HG03571 (cell line): ENCODE measurements at regions not wholly inside any gene's neighbourhood (a gene's known extent, or its start where the extent isn't known, plus 50 kb on each side); places are given as distances from the start of the nearest gene placed in this dataset.
"Not testable (repeated sequence)": the region's sequence is repeated elsewhere in the genome, so short reads cannot be mapped to it uniquely, and the experiment has no call there.

Experiments used
- ATAC-seq: cut with Tn5 transposase; IDR thresholded peaks from one replicate; pipeline ENCODE4 v1.9.1; 2021; ENCODE audit not compliant: unreplicated experiment

- no peak for ATAC-seq
These were observed 50.0 kb upstream of the RASGRP1 start for GRCh38 chr15:38614621-38615020.

GRCh38 chr15:38617831-38618230 lies 53.2 kb upstream of the RASGRP1 start:
- no peak for ATAC-seq

GRCh38 chr15:38618242-38618955 lies 53.8 kb upstream of the RASGRP1 start:
- ATAC-seq, result no peak

GRCh38 chr15:38620098-38620497 lies 55.5 kb upstream of the RASGRP1 start:
- ATAC-seq, result no peak

GRCh38 chr15:38620851-38621594 lies 56.4 kb upstream of the RASGRP1 start:
- no peak for ATAC-seq

- ATAC-seq, result no peak
These were observed 57.7 kb upstream of the RASGRP1 start for GRCh38 chr15:38622304-38622703.

GRCh38 chr15:38622908-38623307 lies 58.3 kb upstream of the RASGRP1 start:
- ATAC-seq, result no peak

GRCh38 chr15:38623744-38624143 lies 59.1 kb upstream of the RASGRP1 start:
- ATAC-seq, result no peak

GRCh38 chr15:38624244-38625205 lies 59.9 kb upstream of the RASGRP1 start:
- no peak for ATAC-seq

GRCh38 chr15:38625886-38626285 lies 61.3 kb upstream of the RASGRP1 start:
- ATAC-seq, result no peak

- no peak for ATAC-seq
These were observed 61.9 kb upstream of the RASGRP1 start for GRCh38 chr15:38626443-38627050.

GRCh38 chr15:38627689-38628277 lies 63.2 kb upstream of the RASGRP1 start:
- no peak for ATAC-seq

GRCh38 chr15:38631119-38632075 lies 66.8 kb upstream of the RASGRP1 start:
- ATAC-seq, result no peak

- ATAC-seq, result no peak
These were observed 70.6 kb upstream of the RASGRP1 start for GRCh38 chr15:38635170-38635569.

- ATAC-seq, result no peak
These were observed 72.0 kb upstream of the RASGRP1 start for GRCh38 chr15:38636597-38636996.

- no peak for ATAC-seq
These were observed 73.5 kb upstream of the RASGRP1 start for GRCh38 chr15:38638126-38638525.

- ATAC-seq, result no peak
These were observed 74.2 kb upstream of the RASGRP1 start for GRCh38 chr15:38638811-38639210.

GRCh38 chr15:38642689-38643270 lies 78.2 kb upstream of the RASGRP1 start:
- no peak for ATAC-seq

GRCh38 chr15:38644353-38644752 lies 79.7 kb upstream of the RASGRP1 start:
- not testable (repeated sequence) for ATAC-seq
